Hippocampal formation (tissue), 2 donors: ENCODE measurements at regions not wholly inside any gene's neighbourhood (a gene's known extent, or its start where the extent isn't known, plus 50 kb on each side); places are given as distances from the start of the nearest gene placed in this dataset.
"Not testable (repeated sequence)": the region's sequence is repeated elsewhere in the genome, so short reads cannot be mapped to it uniquely, and the experiment has no call there.

Experiments used
- DNase-seq, 2 donors: peaks; one replicate each; lab custom pipeline; 2025; lab: John Stamatoyannopoulos, UW

GRCh38 chr10:65142641-65143435 is 1621.6 kb downstream of the REEP3 start:
- no peak for DNase-seq

GRCh38 chr10:65143723-65144122 is 1622.5 kb downstream of the REEP3 start:
- DNase-seq: no peak

- DNase-seq: no peak
Measured at GRCh38 chr10:65149878-65150277, 1628.7 kb downstream of the REEP3 start.

- DNase-seq: no peak
Measured at GRCh38 chr10:65166272-65166671, 1645.1 kb downstream of the REEP3 start.

GRCh38 chr10:65172249-65172648 is 1651.0 kb downstream of the REEP3 start:
- no peak for DNase-seq

- no peak for DNase-seq
Measured at GRCh38 chr10:65176994-65177393, 1655.8 kb downstream of the REEP3 start.

- no peak for DNase-seq
Measured at GRCh38 chr10:65183236-65183635, 1662.0 kb downstream of the REEP3 start.

GRCh38 chr10:65186668-65187067 is 1665.5 kb downstream of the REEP3 start:
- not testable (repeated sequence) for DNase-seq

GRCh38 chr10:65194126-65194525 is 1672.9 kb downstream of the REEP3 start:
- peak; percentile 19 to 49 for DNase-seq

GRCh38 chr10:65194555-65194954 is 1673.4 kb downstream of the REEP3 start:
- DNase-seq: no peak

- DNase-seq: no peak
Measured at GRCh38 chr10:65196111-65196510, 1674.9 kb downstream of the REEP3 start.

GRCh38 chr10:65197935-65198334 is 1676.7 kb downstream of the REEP3 start:
- no peak for DNase-seq

GRCh38 chr10:65201491-65201890 is 1680.3 kb downstream of the REEP3 start:
- no peak for DNase-seq

GRCh38 chr10:65204999-65205398 is 1683.8 kb downstream of the REEP3 start:
- no peak for DNase-seq

GRCh38 chr10:65213170-65213569 is 1692.0 kb downstream of the REEP3 start:
- DNase-seq: no peak

- no peak for DNase-seq
Measured at GRCh38 chr10:65219444-65219843, 1698.2 kb downstream of the REEP3 start.

GRCh38 chr10:65231148-65231547 is 1694.7 kb upstream of the LRRTM3 start:
- DNase-seq: no peak

- DNase-seq: no peak
Measured at GRCh38 chr10:65234261-65234660, 1691.6 kb upstream of the LRRTM3 start.

GRCh38 chr10:65235266-65235665 is 1690.6 kb upstream of the LRRTM3 start:
- no peak for DNase-seq

GRCh38 chr10:65235846-65236245 is 1690.0 kb upstream of the LRRTM3 start:
- no peak for DNase-seq

GRCh38 chr10:65265451-65265954 is 1660.3 kb upstream of the LRRTM3 start:
- no peak for DNase-seq

GRCh38 chr10:65269551-65269950 is 1656.3 kb upstream of the LRRTM3 start:
- not testable (repeated sequence) for DNase-seq

GRCh38 chr10:65270969-65271368 is 1654.9 kb upstream of the LRRTM3 start:
- no peak for DNase-seq

- DNase-seq: no peak
Measured at GRCh38 chr10:65273115-65273514, 1652.7 kb upstream of the LRRTM3 start.
